ENCODE measurements at regions not wholly inside any gene's neighbourhood (a gene's known extent, or its start where the extent isn't known, plus 50 kb on each side); places are given as distances from the start of the nearest gene placed in this dataset.

DNA sequence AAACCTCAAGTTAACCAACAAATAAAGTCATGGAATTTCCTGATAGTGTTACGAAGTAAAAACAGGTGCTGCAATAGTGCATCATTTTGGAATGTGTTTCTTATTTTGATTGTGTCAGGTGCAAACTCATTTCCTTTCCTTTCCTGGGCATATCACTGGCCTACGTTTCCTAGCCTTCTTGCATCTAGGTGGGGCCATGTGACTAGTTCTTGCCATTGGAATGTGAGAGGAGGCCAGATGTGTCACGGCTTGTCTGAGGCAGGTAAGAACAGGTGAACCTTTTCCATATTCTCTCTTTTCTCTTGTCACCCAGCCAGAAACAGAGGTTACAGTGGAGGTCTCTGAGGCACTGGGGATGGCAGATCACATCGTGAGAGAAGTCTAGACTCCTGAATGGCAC, 868.0 kb downstream of the RPA4 start:
- H2AK5ac ChIP-seq (ENCODE audit: low read depth, low read length), result no peak overlapping the region
- no TSS peak for BruUV-seq (replicated peaks)
- no peak for DNase-seq
- in situ Hi-C loops (cut with MboI; ENCODE audit: low sequenced_read_pairs) (no loop called here), dilution Hi-C loops (cut with HindIII; ENCODE audit: low sequenced_read_pairs, unreplicated experiment) (no loop called here), intact Hi-C loops (cut with micrococcal nuclease) (no loop called here)
- TF ChIP-seq RAD21 (IDR thresholded peaks at IDR 0.05; ENCODE audit: low read length) (no peak), FOS (IDR thresholded peaks at IDR 0.05; ENCODE audit: low read depth, low read length) (no peak), MXI1 (IDR thresholded peaks at IDR 0.05; ENCODE audit: borderline replicate concordance, low read depth, low read length) (no peak), RCOR1 (IDR thresholded peaks at IDR 0.05; ENCODE audit: insufficient replicate concordance, low read length) (no peak), MAFK (IDR thresholded peaks at IDR 0.05; ENCODE audit: low read depth, low read length) (no peak), MAZ (IDR thresholded peaks at IDR 0.05; ENCODE audit: borderline replicate concordance, low read depth, low read length) (no peak), BHLHE40 (IDR thresholded peaks at IDR 0.05; ENCODE audit: low read depth, low read length) (no peak), CHD1 (IDR thresholded peaks at IDR 0.05; ENCODE audit: low read depth, low read length) (no peak), RFX5 (IDR thresholded peaks at IDR 0.05; ENCODE audit: low read depth, low read length) (no peak), POLR2A (IDR thresholded peaks at IDR 0.05; ENCODE audit: low read depth, low read length) (no peak), SMC3 (IDR thresholded peaks at IDR 0.05; ENCODE audit: low read depth, low read length) (no peak)
- TF ChIP-seq, protein P1, sequence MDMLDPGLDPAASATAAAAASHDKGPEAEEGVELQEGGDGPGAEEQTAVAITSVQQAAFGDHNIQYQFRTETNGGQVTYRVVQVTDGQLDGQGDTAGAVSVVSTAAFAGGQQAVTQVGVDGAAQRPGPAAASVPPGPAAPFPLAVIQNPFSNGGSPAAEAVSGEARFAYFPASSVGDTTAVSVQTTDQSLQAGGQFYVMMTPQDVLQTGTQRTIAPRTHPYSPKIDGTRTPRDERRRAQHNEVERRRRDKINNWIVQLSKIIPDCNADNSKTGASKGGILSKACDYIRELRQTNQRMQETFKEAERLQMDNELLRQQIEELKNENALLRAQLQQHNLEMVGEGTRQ (IDR thresholded peaks at IDR 0.05; ENCODE audit: low read depth, low read length), result no peak
- TF ChIP-seq, protein P2, sequence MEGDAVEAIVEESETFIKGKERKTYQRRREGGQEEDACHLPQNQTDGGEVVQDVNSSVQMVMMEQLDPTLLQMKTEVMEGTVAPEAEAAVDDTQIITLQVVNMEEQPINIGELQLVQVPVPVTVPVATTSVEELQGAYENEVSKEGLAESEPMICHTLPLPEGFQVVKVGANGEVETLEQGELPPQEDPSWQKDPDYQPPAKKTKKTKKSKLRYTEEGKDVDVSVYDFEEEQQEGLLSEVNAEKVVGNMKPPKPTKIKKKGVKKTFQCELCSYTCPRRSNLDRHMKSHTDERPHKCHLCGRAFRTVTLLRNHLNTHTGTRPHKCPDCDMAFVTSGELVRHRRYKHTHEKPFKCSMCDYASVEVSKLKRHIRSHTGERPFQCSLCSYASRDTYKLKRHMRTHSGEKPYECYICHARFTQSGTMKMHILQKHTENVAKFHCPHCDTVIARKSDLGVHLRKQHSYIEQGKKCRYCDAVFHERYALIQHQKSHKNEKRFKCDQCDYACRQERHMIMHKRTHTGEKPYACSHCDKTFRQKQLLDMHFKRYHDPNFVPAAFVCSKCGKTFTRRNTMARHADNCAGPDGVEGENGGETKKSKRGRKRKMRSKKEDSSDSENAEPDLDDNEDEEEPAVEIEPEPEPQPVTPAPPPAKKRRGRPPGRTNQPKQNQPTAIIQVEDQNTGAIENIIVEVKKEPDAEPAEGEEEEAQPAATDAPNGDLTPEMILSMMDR (conservative IDR thresholded peaks at IDR 0.05; ENCODE audit: low read depth, low read length), result no peak
- TF ChIP-seq, protein P3, sequence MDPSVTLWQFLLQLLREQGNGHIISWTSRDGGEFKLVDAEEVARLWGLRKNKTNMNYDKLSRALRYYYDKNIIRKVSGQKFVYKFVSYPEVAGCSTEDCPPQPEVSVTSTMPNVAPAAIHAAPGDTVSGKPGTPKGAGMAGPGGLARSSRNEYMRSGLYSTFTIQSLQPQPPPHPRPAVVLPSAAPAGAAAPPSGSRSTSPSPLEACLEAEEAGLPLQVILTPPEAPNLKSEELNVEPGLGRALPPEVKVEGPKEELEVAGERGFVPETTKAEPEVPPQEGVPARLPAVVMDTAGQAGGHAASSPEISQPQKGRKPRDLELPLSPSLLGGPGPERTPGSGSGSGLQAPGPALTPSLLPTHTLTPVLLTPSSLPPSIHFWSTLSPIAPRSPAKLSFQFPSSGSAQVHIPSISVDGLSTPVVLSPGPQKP (IDR thresholded peaks at IDR 0.05; ENCODE audit: borderline replicate concordance, low read depth, low read length), result no peak
- no peak overlapping the region for H3K56ac ChIP-seq (ENCODE audit: extremely low read depth, insufficient read depth, low read length)
- H4K20me1 ChIP-seq (ENCODE audit: insufficient read depth, low read length), result no peaks in the 10 kb centered on the region
- H3K23ac ChIP-seq (ENCODE audit: low read depth, low read length), result no peak overlapping the region
- H4K5ac ChIP-seq (ENCODE audit: low read depth, low read length), result no peak overlapping the region
- no peaks in the 10 kb centered on the region for H3K4me1 ChIP-seq (ENCODE audit: control insufficient read depth, insufficient read depth, low read length)
- WGBS, 2 experiments (ENCODE audit: extremely low coverage in 2 of 2, insufficient read length in 1 of 2), result no CpG with 5 or more reads among the region's 4 CpGs
- peaks cover 2% of the 10 kb centered on the region; the same call in 1 of the 2 replicates for H3K27me3 ChIP-seq (ENCODE audit: control insufficient read depth, insufficient read depth, low read length)
- no peak overlapping the region for H3K9ac ChIP-seq (ENCODE audit: low read depth, low read length)
- ATAC-seq (ENCODE audit: low read depth), result no peak
- no peak overlapping the region for H2AK9ac ChIP-seq (replicated peaks; ENCODE audit: low read depth, low read length, poor library complexity)
- no peak overlapping the region for H3K14ac ChIP-seq (replicated peaks; ENCODE audit: low read depth, low read length)
- no peak overlapping the region for H2BK120ac ChIP-seq (ENCODE audit: low read depth, low read length)
- no peak overlapping the region for H4K8ac ChIP-seq (ENCODE audit: low read depth in 2 of 2, low read length in 2 of 2)
- no peak overlapping the region for H2BK15ac ChIP-seq (ENCODE audit: low read depth, low read length)
- no peaks in the 10 kb centered on the region for H3K9me3 ChIP-seq (ENCODE audit: control insufficient read depth, insufficient read depth, low read length)
- H3K4ac ChIP-seq (ENCODE audit: low read depth, low read length), result no peak overlapping the region
- H3K79me1 ChIP-seq (ENCODE audit: low read depth in 1 of 2, low read length in 2 of 2), result no peaks in the 10 kb centered on the region
- no peak overlapping the region for H3K4me2 ChIP-seq (ENCODE audit: low read depth, low read length)
- no peaks in the 10 kb centered on the region for H3K36me3 ChIP-seq (ENCODE audit: control insufficient read depth, insufficient read depth, low read length)
- H3K4me3 ChIP-seq (ENCODE audit: insufficient read depth, low read depth, low read length), result no peak overlapping the region
- no peak overlapping the region for H2BK5ac ChIP-seq (ENCODE audit: low read depth, low read length, poor library complexity, severe bottlenecking)
- POLR2A ChIA-PET (ENCODE audit: unreplicated experiment), result no interaction called here
- H3K27ac ChIP-seq (ENCODE audit: insufficient read depth, low read length), result no peak overlapping the region
- no peak overlapping the region for H4K91ac ChIP-seq (ENCODE audit: insufficient read depth, low read depth, low read length)
- H3K18ac ChIP-seq (ENCODE audit: low read depth, low read length), result no peak overlapping the region
- no peak overlapping the region for H2BK20ac ChIP-seq (ENCODE audit: low read depth, low read length)
- no peak overlapping the region for H2AFZ ChIP-seq (replicated peaks; ENCODE audit: low read length, poor library complexity)
- H3K9me1 ChIP-seq (ENCODE audit: insufficient read depth, low read length), result no peaks in the 10 kb centered on the region
- CTCF ChIA-PET, result no interaction called here
